Progenitor cell of endocrine pancreas (in vitro differentiated cells): ENCODE measurements at regions not wholly inside any gene's neighbourhood (a gene's known extent, or its start where the extent isn't known, plus 50 kb on each side); places are given as distances from the start of the nearest gene placed in this dataset.
A peak's percentile ranks its signal among the peaks of the same experiment; 100 is the strongest.

ENCODE experiments used
- DNase-seq: peaks from one replicate; pipeline ENCODE4 v3.0.0; 2021; ENCODE audit warnings: low spot score; ENCODE audit not compliant: unreplicated experiment
- H3K27ac Mint-ChIP-seq: 2 replicates; pipeline ENCODE4 v1.8.0; 2021; ENCODE audit warnings: mild to moderate bottlenecking, moderate library complexity, mixed read lengths
- H3K27me3 Mint-ChIP-seq: 2 replicates; pipeline ENCODE4 v1.8.0; 2021; ENCODE audit warnings: mixed read lengths
- H3K36me3 Mint-ChIP-seq: 2 replicates; pipeline ENCODE4 v1.8.0; 2022; ENCODE audit warnings: mixed read lengths; ENCODE audit not compliant: insufficient read depth
- H3K4me1 Mint-ChIP-seq: 2 replicates; pipeline ENCODE4 v1.8.0; 2021; ENCODE audit warnings: low read depth, mixed read lengths
- H3K4me3 Mint-ChIP-seq: 2 replicates; pipeline ENCODE4 v1.8.0; 2021; ENCODE audit warnings: low read depth, mild to moderate bottlenecking, moderate library complexity, mixed read lengths
- H3K9me3 Mint-ChIP-seq: 2 replicates; pipeline ENCODE4 v1.8.0; 2021; ENCODE audit warnings: low read depth, mixed read lengths
- CTCF ChIP-seq: fragments of 200-600 bp; sonication (generic); IDR thresholded peaks from one replicate; pipeline ENCODE4 v1.5.0; 2021; ENCODE audit warnings: antibody characterized with exemption, mild to moderate bottlenecking; ENCODE audit not compliant: unreplicated experiment

DNA sequence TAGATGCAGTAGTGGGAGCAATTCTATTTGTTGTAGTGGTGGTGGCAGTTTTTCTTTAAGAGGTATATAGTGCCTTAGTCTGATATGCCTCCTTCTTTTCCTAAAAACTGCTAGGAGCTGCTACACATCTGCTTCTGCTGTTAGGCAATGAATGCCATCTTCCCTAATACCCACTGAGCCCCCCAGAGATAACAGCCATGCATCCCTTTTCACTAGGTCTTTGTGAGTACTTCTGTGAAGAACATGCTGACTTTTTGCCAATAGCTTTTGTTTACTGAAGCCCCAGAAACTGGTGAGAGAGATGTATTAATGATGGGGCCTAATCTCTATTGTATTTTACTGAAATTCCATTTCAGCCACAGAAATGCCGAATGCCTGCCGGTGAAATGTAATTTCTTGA is 92.6 kb upstream of the CHL1 start:
- Mint-ChIP-seq H3K36me3 (no peaks in the 10 kb centered on the region), H3K9me3 (no peaks in the 10 kb centered on the region), H3K4me3 (no peak overlapping the region), H3K4me1 (peaks cover 41% of the 10 kb centered on the region), H3K27me3 (no peaks in the 10 kb centered on the region), H3K27ac (no peak overlapping the region)
- no peak for TF ChIP-seq CTCF
- no peak for DNase-seq

GRCh38 chr3:105585-105984 is 91.0 kb upstream of the CHL1 start:
- H3K27me3 Mint-ChIP-seq = no peaks in the 10 kb centered on the region
- H3K9me3 Mint-ChIP-seq = no peaks in the 10 kb centered on the region
- peaks cover 37% of the 10 kb centered on the region for H3K4me1 Mint-ChIP-seq
- no peak for TF ChIP-seq CTCF
- DNase-seq = no peak
- no peak overlapping the region for H3K27ac Mint-ChIP-seq
- H3K36me3 Mint-ChIP-seq = no peaks in the 10 kb centered on the region
- no peak overlapping the region for H3K4me3 Mint-ChIP-seq

DNA sequence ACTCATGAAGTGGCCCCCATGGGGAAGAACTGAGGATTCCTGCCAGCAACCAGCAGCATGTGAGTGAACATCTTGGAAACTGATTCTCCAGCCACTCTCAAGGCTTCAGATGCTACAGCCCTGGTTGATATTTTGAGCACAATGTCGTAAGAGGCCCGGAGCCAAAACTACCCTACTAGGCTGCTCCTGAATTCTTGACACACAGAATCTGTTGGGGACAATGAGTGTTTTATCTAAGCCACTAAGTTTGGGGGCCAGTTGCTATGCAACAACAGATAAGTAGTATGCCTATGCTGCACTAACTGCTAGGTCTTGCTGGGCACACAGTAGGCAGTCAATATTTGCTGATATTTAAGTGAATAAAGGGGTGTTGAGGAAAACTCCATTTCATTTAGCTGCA is 89.9 kb upstream of the CHL1 start:
- TF ChIP-seq CTCF = no peak
- Mint-ChIP-seq H3K4me3 (no peak overlapping the region), H3K27ac (peak overlapping the region; percentile 70), H3K36me3 (no peaks in the 10 kb centered on the region), H3K9me3 (no peaks in the 10 kb centered on the region), H3K27me3 (no peaks in the 10 kb centered on the region), H3K4me1 (peaks cover 36% of the 10 kb centered on the region)
- DNase-seq = no peak

DNA sequence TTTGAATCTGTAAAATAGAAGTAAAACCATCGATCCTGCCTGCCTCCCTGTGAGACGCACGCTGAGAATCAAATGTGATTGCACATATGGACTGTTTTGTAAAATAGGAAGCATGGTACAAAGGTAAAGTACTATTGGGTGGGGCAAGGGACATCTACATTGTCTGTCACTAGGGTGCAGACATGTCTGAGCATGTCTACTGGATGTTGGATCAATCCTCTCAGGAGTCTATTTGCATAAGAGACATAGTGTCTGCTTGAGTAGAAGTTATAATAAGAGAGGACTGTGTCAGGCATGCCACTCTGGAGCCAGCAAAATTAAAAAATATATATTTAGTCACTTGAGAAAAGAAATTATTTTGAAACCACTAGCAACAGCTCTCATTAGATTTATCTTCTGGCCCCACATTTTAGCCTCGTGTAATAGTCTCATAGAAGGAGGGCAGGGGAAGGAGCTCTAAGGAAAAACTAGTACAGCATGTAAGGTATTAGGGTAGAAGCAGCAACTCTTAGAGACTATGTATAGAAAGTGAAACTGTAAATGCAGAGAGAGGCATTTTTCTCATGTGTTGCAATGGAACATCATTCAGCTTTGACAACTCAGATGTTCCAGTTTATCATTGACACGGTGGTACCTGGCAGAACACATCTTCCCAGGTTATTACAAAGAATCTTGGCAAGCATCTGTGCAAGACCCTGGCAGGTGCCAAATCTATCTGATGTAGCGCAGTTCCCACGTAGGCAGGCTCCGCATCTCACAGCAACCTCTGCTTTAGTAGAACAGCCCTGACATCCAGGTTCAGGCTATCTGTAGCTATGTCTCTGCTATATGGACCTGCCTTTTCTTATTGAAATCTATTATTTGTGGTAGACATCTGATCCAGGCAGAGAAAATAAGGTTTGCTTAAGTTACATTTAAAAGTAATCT is 85.2 kb upstream of the CHL1 start:
- no peak for DNase-seq
- no peak overlapping the region for H3K4me3 Mint-ChIP-seq
- no peak overlapping the region for H3K27ac Mint-ChIP-seq
- H3K9me3 Mint-ChIP-seq = no peaks in the 10 kb centered on the region
- peaks cover 17% of the 10 kb centered on the region for H3K4me1 Mint-ChIP-seq
- TF ChIP-seq CTCF = no peak
- no peaks in the 10 kb centered on the region for H3K27me3 Mint-ChIP-seq
- H3K36me3 Mint-ChIP-seq = no peaks in the 10 kb centered on the region

DNA sequence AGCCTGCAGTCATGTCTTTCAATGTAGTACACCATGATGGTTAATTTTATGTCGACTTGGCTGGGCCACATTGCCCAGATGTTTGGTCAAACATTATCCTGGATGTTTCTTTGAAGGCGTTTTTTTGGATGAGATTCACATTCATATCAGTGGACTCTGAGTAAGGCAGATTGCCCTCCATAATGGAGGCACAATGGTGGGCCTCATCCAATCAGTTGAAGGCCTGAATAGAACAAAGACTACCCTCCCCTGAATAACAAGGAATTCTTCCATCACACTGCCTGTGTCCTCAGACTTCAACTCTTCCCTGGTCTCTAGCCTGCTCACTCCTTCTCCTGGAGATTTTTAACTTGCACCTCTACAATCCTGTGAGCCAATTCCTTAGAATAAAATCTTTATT is 83.8 kb upstream of the CHL1 start:
- Mint-ChIP-seq H3K36me3 (no peaks in the 10 kb centered on the region), H3K4me3 (no peak overlapping the region), H3K9me3 (no peaks in the 10 kb centered on the region), H3K27ac (no peak overlapping the region), H3K4me1 (peaks cover 5% of the 10 kb centered on the region), H3K27me3 (no peaks in the 10 kb centered on the region)
- TF ChIP-seq CTCF = no peak
- DNase-seq = no peak
